ENCODE measurements at regions not wholly inside any gene's neighbourhood (a gene's known extent, or its start where the extent isn't known, plus 50 kb on each side); places are given as distances from the start of the nearest gene placed in this dataset.
"Not testable (repeated sequence)": the region's sequence is repeated elsewhere in the genome, so short reads cannot be mapped to it uniquely, and the experiment has no call there.

DNA sequence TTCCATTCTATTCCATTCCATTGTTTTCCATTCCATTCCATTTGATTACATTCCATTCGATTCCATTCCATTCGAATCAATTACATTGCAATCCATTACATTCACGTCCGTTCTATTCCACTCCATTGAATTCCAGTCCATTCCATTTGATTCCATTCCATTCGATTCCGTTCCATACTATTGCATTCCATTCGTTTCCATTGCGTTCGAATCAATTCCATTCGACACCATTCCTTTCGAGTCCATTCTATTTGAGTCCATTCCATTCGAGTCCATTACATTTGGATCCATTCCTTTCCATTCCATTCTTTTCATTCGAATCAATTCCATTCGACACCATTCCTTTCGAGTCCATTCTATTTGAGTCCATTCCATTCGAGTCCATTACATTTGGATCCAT is 1122.9 kb downstream of the RPIA start:
- POLR2A ChIA-PET (ENCODE audit: unreplicated experiment); BruUV-seq (replicated peaks); H3K36me3 ChIP-seq (ENCODE audit: control insufficient read depth, insufficient read depth, low read length); in situ Hi-C loops (cut with MboI; ENCODE audit: low sequenced_read_pairs); H4K20me1 ChIP-seq (ENCODE audit: insufficient read depth, low read length); H3K79me1 ChIP-seq (ENCODE audit: low read depth in 1 of 2, low read length in 2 of 2); H3K4me1 ChIP-seq (ENCODE audit: control insufficient read depth, insufficient read depth, low read length); H3K4me3 ChIP-seq (ENCODE audit: insufficient read depth, low read depth, low read length); H4K8ac ChIP-seq (ENCODE audit: low read depth in 2 of 2, low read length in 2 of 2); H2BK20ac ChIP-seq (ENCODE audit: low read depth, low read length); H3K4me2 ChIP-seq (ENCODE audit: low read depth, low read length); H3K27ac ChIP-seq (ENCODE audit: insufficient read depth, low read length); CTCF ChIA-PET; H2BK120ac ChIP-seq (ENCODE audit: low read depth, low read length); ATAC-seq (ENCODE audit: low read depth); dilution Hi-C loops (cut with HindIII; ENCODE audit: low sequenced_read_pairs, unreplicated experiment); DNase-seq; H2AFZ ChIP-seq (replicated peaks; ENCODE audit: low read length, poor library complexity); H3K4ac ChIP-seq (ENCODE audit: low read depth, low read length); H3K18ac ChIP-seq (ENCODE audit: low read depth, low read length); H3K9ac ChIP-seq (ENCODE audit: low read depth, low read length); intact Hi-C loops (cut with micrococcal nuclease); H3K27me3 ChIP-seq (ENCODE audit: control insufficient read depth, insufficient read depth, low read length); H2BK15ac ChIP-seq (ENCODE audit: low read depth, low read length); H4K91ac ChIP-seq (ENCODE audit: insufficient read depth, low read depth, low read length); H4K5ac ChIP-seq (ENCODE audit: low read depth, low read length); H3K23ac ChIP-seq (ENCODE audit: low read depth, low read length); H3K9me1 ChIP-seq (ENCODE audit: insufficient read depth, low read length); H2AK9ac ChIP-seq (replicated peaks; ENCODE audit: low read depth, low read length, poor library complexity); H3K14ac ChIP-seq (replicated peaks; ENCODE audit: low read depth, low read length); H3K56ac ChIP-seq (ENCODE audit: extremely low read depth, insufficient read depth, low read length); H2AK5ac ChIP-seq (ENCODE audit: low read depth, low read length): not testable (repeated sequence)
- Histone ChIP-seq H2BK5ac (ENCODE audit: low read depth, low read length, poor library complexity, severe bottlenecking) (peak overlapping the region; percentile 52), H3K9me3 (ENCODE audit: control insufficient read depth, insufficient read depth, low read length) (peaks cover 42% of the 10 kb centered on the region)
- WGBS, 2 experiments (ENCODE audit: extremely low coverage in 2 of 2, insufficient read length in 1 of 2) = 65 to 100% methylated on average over 15 to 16 of the region's 16 CpGs
